ENCODE measurements at regions not wholly inside any gene's neighbourhood (a gene's known extent, or its start where the extent isn't known, plus 50 kb on each side); places are given as distances from the start of the nearest gene placed in this dataset.

DNA sequence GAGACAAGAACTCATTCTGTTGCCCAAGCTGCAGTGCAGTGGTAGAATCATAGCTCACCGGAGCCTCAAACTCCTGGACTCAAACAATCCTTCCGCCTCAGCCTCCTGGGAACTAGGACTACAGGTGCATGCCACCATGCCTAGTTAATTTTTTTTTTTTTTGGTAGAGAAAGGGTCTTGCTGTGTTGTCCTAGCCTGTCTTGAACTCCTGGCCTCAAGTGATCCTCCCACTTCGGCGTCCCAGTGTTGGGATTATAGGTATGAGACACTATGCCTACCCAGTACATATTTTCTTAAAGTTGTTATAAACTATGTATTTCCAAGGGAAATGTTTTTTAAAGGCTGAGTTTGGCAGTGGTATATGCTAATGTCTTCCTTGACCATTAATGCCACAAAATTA, 412.6 kb downstream of the KLF12 start:
- TF ChIP-seq CTCF (IDR thresholded peaks at IDR 0.05; ENCODE audit: insufficient read depth, low read depth, low read length): no peak
- no peak for TF ChIP-seq EZH2 (IDR thresholded peaks at IDR 0.05; ENCODE audit: insufficient read depth, low read length)
